Epithelial cell of esophagus (primary cell): ENCODE measurements at regions not wholly inside any gene's neighbourhood (a gene's known extent, or its start where the extent isn't known, plus 50 kb on each side); places are given as distances from the start of the nearest gene placed in this dataset.
"Not testable (repeated sequence)": the region's sequence is repeated elsewhere in the genome, so short reads cannot be mapped to it uniquely, and the experiment has no call there.

ENCODE experiments used
- DNase-seq: peaks from one replicate; pipeline ENCODE4 v3.0.0; 2010; ENCODE audit warnings: low read depth
- H3K4me3 ChIP-seq: 2 replicates; pipeline ENCODE4 v1.5.1; 2011; ENCODE audit warnings: mild to moderate bottlenecking, low read length, control low read depth
- TF ChIP-seq, protein P1 (sequence below): IDR thresholded peaks from 2 replicates; pipeline ENCODE4 v1.5.1; 2011; ENCODE audit warnings: low read depth, mild to moderate bottlenecking, low read length, control low read depth, inconsistent platforms; ENCODE audit not compliant: insufficient read depth; ENCODE audit errors: missing control alignments

DNA sequence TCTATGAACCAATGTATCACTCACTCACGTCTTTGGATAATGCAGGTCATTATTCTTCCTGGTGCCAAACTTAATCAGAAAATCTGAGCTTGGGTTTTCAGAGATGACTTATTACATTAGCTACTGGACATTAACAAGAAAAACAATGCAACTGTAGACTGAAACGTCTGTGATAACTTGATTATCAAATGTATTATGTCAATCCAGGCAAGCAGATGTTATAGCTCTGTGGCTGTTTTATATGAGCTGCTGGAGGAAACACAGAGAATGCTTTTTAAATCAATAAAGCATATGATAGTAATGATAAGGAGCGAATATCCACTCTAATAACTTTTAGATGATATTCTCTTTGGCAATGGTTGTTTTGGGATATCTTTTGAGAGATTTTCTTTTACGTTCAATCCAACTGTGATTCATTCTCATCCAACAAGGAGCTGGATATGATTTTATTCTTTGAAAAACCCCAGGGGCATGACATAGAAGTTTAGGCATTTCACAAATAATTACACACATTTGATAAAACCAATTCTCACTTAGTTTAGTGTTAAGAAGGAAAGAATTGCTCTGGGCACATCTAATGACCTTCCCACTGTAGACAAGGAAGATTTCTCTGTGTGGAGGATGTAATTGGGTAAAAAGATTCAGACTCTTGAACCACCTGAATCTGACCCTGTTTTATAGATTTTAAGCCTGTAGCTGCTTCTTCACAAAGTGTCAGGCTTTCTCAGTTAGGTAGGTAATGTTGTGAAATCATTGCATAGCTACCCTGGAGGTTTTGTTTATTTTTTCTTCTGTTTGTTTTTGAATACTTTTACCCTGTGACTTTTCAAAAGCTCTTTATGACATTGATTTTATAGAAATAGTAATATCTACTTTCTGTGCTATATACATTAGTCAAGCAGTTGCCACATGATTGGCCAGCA, 1124.7 kb downstream of the DNAJB9 start:
- TF ChIP-seq, protein P1, sequence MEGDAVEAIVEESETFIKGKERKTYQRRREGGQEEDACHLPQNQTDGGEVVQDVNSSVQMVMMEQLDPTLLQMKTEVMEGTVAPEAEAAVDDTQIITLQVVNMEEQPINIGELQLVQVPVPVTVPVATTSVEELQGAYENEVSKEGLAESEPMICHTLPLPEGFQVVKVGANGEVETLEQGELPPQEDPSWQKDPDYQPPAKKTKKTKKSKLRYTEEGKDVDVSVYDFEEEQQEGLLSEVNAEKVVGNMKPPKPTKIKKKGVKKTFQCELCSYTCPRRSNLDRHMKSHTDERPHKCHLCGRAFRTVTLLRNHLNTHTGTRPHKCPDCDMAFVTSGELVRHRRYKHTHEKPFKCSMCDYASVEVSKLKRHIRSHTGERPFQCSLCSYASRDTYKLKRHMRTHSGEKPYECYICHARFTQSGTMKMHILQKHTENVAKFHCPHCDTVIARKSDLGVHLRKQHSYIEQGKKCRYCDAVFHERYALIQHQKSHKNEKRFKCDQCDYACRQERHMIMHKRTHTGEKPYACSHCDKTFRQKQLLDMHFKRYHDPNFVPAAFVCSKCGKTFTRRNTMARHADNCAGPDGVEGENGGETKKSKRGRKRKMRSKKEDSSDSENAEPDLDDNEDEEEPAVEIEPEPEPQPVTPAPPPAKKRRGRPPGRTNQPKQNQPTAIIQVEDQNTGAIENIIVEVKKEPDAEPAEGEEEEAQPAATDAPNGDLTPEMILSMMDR: no peak
- no peak for DNase-seq
- H3K4me3 ChIP-seq: no peak overlapping the region

DNA sequence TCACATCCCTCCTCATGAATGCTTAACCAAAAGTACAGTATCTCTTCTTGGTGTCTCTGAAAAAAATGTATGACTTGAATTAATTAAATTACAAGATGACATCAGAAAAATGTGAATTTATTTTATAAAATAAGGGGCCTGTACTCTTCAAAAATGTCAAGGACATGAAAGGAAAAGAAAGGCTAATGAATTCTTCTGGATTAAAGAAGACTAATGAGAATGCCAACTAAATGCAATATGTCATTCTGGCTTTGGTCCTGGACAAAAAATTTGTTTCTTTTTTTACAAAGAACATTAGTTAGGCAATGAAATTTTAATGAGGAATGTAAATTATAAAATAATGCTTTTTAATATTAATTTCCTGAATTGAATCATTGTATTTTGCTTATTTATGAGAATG, 1125.7 kb downstream of the DNAJB9 start:
- DNase-seq: no peak
- no peak overlapping the region for H3K4me3 ChIP-seq
- TF ChIP-seq, protein P1: no peak

DNA sequence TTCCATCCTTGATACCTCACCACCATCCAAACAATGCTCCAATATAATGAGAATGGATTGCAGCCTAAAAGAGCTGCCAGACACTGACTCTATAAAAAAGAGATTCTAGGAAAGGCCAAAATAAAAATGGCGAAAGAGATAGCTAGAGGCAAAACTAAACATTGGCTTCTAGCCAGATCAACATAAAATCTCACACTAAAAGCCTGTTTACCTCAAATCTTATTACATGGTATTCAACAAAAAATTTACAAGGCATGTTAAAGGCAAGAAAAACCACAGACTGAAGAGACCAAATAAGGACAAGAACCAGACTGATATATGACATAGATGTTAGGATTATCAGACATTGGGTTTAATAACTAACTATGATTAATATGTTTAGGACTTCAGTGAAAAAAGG, 1127.0 kb downstream of the DNAJB9 start:
- TF ChIP-seq, protein P1: no peak
- H3K4me3 ChIP-seq: no peak overlapping the region
- no peak for DNase-seq

DNA sequence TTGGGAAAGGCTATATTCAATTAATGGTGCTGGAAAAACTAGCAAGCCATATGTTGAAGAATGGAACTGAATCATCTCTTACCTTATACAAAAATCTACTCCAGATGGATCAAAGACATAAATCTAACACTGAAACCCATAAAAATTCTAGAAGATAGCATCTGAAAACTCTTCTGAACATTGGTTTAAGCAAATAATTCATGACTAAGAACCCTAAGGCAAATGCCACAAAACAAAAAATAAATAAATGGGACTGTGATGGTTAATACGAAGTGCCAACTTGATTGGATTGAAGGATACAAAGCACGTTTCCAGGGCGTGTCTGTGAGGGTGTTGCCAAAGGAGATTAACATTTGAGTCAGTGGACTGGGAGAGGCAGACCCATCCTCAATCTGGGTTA, 1130.0 kb downstream of the DNAJB9 start:
- no peak for DNase-seq
- TF ChIP-seq, protein P1: no peak
- no peak overlapping the region for H3K4me3 ChIP-seq

DNA sequence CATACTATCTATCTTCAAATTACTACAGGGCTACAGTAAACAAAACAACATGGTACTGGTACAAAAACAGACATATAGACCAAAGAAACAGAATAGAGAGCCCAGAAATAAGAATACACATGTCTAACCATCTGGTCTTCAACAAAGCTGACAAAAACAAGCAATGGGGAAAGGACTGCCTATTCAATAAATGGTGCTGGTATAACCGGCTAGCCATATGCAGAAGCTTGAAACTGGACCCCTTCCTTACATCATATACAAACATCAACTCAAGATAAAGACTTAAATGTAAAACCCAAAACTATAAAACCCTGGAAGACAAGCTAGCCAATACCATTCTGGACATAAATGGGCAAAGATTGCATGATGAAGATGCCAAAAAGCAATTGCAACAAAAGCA, 1143.7 kb downstream of the DNAJB9 start:
- DNase-seq: no peak
- H3K4me3 ChIP-seq: no peak overlapping the region
- TF ChIP-seq, protein P1: no peak

DNA sequence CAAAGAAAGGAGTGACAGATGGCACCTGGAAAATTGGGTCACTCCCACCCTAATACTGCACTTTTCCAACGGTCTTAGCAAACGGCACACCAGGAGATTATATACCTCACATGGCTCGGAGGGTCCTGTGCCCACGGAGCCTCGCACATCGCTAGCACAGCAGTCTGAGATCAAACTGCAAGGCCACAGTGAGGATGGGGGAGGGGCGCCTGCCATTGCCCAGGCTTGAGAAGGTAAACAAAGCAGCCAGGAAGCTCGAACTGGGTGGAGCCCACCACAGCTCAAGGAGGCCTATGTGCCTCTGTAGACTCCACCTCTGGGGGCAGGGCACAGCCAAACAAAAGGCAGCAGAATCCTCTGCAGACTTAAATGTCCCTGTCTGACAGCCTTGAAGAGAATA, 1149.7 kb downstream of the DNAJB9 start:
- DNase-seq, H3K4me3 ChIP-seq: not testable (repeated sequence)

DNA sequence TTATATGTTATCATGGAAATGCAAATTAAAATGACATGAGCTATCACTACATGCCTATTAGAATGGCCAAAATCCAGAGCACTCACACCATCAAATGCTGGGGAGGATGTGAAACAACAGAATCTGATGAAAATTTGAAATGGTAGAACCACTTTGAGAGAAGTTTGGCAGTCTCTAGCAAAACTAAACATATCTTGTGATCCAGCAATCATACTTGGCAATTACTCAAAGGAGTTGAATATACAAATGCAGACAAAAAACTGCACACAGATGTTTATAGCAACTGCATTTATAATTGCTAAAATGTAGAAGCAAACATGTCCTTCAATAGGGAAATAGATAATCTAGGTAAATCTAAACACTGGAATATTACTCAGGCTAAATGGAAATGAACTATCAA, 1164.9 kb downstream of the DNAJB9 start:
- DNase-seq: no peak
- TF ChIP-seq, protein P1: no peak
- no peak overlapping the region for H3K4me3 ChIP-seq
